HG03139 (cell line): ENCODE measurements at regions not wholly inside any gene's neighbourhood (a gene's known extent, or its start where the extent isn't known, plus 50 kb on each side); places are given as distances from the start of the nearest gene placed in this dataset.

ENCODE experiments used
- ATAC-seq: cut with Tn5 transposase; IDR thresholded peaks from one replicate; pipeline ENCODE4 v1.9.1; 2021; ENCODE audit not compliant: unreplicated experiment

- ATAC-seq, result peak; percentile 33
Observed at GRCh38 chr3:5426094-5426883, 238.8 kb downstream of the EDEM1 start.

- ATAC-seq, result no peak
Observed at GRCh38 chr3:5427021-5427420, 239.5 kb downstream of the EDEM1 start.

GRCh38 chr3:5427938-5428337 is 240.4 kb downstream of the EDEM1 start:
- no peak for ATAC-seq

GRCh38 chr3:5428607-5429516 is 241.4 kb downstream of the EDEM1 start:
- peak; percentile 85 for ATAC-seq

- ATAC-seq, result no peak
Observed at GRCh38 chr3:5429517-5429890, 242.0 kb downstream of the EDEM1 start.

GRCh38 chr3:5430701-5431100 is 243.2 kb downstream of the EDEM1 start:
- ATAC-seq, result no peak

- no peak for ATAC-seq
Observed at GRCh38 chr3:5431146-5431545, 243.6 kb downstream of the EDEM1 start.

- ATAC-seq, result no peak
Observed at GRCh38 chr3:5431811-5432378, 244.4 kb downstream of the EDEM1 start.

- no peak for ATAC-seq
Observed at GRCh38 chr3:5437296-5437782, 249.8 kb downstream of the EDEM1 start.

- no peak for ATAC-seq
Observed at GRCh38 chr3:5437783-5438323, 250.3 kb downstream of the EDEM1 start.

- no peak for ATAC-seq
Observed at GRCh38 chr3:5441401-5441800, 253.9 kb downstream of the EDEM1 start.

- no peak for ATAC-seq
Observed at GRCh38 chr3:5442106-5442785, 254.7 kb downstream of the EDEM1 start.

- ATAC-seq, result no peak
Observed at GRCh38 chr3:5442786-5443138, 255.3 kb downstream of the EDEM1 start.

GRCh38 chr3:5444253-5444652 is 256.7 kb downstream of the EDEM1 start:
- ATAC-seq, result no peak

- ATAC-seq, result no peak
Observed at GRCh38 chr3:5445676-5446201, 258.2 kb downstream of the EDEM1 start.

GRCh38 chr3:5448246-5448645 is 260.7 kb downstream of the EDEM1 start:
- ATAC-seq, result no peak

- no peak for ATAC-seq
Observed at GRCh38 chr3:5448816-5449215, 261.3 kb downstream of the EDEM1 start.

GRCh38 chr3:5456199-5456598 is 268.7 kb downstream of the EDEM1 start:
- peak; percentile 79 for ATAC-seq

- no peak for ATAC-seq
Observed at GRCh38 chr3:5458526-5458925, 271.0 kb downstream of the EDEM1 start.

GRCh38 chr3:5462086-5462485 is 274.6 kb downstream of the EDEM1 start:
- no peak for ATAC-seq

GRCh38 chr3:5463991-5464390 is 276.5 kb downstream of the EDEM1 start:
- ATAC-seq, result no peak
